ENCODE measurements at regions not wholly inside any gene's neighbourhood (a gene's known extent, or its start where the extent isn't known, plus 50 kb on each side); places are given as distances from the start of the nearest gene placed in this dataset.

DNA sequence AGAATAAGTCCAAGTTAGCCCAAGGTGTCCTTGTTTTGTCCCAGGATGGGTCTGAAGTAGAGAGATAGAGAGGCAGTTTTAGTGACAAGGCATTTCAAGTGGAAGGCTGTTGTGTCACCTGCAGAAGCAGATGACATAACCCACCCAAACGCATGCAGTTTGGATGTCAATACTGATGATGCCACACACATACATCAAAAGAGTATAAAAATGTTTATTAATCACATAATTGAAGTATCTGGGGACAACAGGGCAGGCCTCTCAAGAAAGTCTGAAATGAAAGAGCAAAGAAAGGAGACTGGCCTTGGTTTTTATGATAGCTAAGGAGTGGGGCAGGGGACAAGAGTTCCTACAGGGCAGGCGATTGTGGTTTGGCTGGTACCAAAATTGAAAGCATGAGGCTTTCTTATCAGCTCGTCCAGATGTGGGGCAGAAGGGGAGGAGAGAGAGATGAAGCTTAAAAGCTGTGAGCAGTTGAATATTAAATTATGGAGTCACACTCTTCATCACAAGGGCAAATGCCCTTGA is 78.4 kb upstream of the TSPAN8 start:
- DNase-seq (ENCODE audit: low spot score), result no peak

DNA sequence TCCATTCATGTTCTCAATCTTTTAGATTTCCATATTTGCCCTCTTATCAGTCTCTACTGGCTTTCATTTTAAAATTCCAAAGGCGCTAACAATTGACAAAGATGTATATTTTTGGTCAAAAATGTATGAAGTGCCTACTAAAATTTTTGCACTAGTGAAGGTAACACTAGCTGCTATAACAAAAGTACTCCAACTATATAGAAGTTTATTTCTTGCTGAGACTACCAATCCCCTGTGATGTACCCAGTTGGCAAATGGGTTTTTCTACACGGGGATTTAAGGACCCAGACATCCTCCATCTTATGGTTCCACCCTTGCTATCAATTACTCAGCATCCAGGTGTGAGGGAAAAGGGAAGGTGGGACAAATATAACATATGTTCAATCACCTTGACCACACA is 75.3 kb upstream of the TSPAN8 start:
- DNase-seq (ENCODE audit: low spot score), result no peak

DNA sequence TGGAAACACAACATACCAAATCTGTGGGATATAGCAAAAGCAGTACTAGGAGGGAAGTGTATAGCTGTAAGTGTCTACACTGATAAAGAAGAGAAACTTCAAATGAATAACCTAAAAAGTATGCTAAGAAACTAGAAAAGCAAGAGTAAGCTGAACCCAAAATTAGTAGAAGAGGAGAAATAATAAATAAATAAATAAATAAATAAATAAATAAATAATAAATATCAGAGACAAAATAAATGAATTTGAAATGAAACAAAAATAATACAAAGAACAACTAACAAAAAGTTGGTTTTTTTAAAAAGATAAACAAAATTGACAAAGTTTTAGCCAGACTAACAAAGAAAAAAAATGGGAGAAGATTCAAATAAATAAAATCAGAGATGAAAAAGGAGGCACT is 72.7 kb upstream of the TSPAN8 start:
- DNase-seq (ENCODE audit: low spot score), result no peak

DNA sequence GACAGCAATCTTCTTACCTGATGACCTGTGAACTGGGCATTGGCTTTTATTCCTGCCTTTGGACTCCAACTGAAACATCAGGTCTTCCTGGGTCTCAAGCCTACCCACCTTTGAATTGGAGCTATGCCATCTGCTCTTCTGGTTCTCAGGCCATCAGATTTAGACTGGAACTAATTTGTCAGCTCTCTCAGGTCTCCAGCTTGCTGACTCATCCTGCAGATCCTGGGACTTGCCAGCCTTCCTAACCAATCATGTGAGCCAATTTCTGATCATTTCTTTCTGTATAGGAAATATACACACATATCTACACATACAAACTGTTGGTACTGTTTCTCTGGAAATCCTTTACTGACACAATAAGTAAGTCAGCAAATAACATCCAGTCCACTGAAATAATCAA is 65.3 kb upstream of the TSPAN8 start:
- no peak for DNase-seq (ENCODE audit: low spot score)

DNA sequence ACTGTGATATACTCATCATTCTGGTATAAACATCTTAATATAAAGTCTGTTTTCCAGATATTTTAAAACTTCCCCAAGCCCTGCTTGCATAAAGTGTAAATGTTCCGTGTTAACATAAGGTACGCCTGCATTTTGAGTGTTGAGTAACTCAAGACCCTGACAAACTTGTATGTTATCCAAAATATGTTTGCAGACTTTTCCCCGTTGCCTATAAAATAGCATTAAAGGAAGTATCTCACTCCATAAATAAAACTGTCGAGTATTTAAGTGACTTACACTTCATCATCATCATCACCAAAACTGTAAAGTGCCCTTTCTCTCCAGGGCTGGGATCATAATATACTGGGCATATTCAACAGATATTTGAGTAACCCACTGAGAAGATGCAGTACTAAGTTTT is 64.6 kb upstream of the TSPAN8 start:
- no peak for DNase-seq (ENCODE audit: low spot score)

DNA sequence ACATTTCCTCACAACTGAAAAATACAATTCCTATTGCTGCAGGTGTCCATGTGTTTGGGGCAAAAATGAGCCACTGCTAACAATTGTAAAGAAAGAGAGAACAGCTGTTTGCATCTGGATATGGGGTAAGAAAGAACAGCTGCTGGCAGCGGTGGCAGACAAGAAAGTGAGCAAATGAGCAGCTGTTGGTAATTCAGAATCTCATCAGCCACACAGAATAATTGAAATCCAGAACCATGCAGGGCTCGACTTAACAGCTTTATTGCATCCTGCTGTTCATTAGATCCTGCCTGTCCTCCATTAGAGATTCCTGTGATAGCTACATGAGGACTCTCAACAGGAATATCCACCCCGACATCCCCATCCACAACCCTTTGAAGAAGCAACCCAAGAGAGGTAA is 62.5 kb upstream of the TSPAN8 start:
- no peak for DNase-seq (ENCODE audit: low spot score)

DNA sequence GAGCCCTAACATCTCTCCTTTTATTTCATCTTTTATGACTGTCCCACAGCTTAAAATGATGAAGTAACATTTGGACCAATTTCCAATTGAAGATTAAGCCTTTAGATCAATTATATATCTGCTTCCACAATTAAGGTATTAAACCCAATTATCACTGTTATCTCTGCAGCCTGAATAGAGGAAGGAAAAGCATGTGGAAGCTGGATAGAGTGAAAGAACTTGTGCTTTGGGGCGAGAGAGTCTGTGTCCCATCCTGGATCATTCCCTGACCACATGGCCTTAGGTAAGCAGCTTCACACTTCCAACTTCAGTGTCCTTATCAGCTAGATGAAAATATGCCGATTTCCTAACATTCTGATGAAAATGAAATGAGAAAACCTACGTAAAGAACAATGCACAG is 61.4 kb upstream of the TSPAN8 start:
- no peak for DNase-seq (ENCODE audit: low spot score)

DNA sequence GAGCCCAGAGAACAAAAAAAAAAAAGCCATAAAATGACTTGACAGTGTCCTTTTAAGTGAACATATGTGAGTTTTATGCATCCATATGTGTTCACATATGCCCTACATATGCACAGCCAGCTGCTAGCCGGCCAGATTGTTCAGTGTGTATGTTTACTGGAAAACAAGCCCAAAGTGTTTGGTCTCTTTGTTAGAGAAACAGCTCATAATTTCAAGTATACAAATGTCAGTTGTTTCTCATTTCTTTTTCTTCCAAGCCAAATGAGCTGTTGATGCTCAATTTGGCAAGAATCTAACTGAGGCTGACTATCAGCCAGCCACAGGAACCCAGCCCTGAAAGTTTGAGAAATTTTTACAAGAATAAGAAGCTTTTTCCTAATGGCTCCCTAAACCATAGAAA is 60.8 kb upstream of the TSPAN8 start:
- no peak for DNase-seq (ENCODE audit: low spot score)

DNA sequence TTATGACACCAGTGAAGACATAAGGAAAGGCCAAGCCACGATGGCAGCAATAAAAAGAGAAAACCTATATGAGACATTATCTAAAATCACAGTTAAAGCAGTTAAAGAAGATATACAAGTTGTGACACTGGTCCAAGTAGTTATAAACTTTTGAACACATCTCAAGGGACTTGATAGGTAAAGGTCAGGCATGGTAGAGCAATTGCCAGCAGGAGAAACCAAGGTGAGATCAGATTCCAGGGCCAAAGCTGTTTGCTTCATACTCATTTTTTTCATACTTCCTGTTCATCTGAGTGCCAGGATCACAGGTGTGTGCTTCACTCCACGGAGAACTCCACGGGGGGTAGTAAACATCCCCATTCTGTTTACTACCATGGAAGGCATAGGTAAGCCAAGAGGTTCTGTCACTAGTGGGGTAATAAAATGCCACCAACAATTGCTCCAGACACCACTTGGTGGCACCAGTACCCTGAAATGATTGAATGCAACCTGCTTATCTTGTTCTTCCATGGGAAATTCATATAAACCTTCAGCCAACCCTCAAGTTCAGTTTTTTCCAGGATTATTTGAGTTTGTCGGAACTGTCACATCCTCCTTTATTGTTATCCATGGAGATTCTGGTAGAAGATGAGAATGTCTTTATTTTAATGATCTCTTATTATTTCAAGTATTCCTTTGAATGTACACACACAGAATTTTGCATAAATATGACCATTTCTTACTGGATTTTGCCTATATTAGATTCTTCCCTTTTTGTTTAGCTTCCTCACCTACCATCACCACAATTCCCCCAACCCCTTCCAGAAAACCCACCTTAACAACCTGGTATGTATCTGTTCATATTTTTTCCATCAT is 59.2 kb upstream of the TSPAN8 start:
- DNase-seq (ENCODE audit: low spot score), result peak; percentile 9

DNA sequence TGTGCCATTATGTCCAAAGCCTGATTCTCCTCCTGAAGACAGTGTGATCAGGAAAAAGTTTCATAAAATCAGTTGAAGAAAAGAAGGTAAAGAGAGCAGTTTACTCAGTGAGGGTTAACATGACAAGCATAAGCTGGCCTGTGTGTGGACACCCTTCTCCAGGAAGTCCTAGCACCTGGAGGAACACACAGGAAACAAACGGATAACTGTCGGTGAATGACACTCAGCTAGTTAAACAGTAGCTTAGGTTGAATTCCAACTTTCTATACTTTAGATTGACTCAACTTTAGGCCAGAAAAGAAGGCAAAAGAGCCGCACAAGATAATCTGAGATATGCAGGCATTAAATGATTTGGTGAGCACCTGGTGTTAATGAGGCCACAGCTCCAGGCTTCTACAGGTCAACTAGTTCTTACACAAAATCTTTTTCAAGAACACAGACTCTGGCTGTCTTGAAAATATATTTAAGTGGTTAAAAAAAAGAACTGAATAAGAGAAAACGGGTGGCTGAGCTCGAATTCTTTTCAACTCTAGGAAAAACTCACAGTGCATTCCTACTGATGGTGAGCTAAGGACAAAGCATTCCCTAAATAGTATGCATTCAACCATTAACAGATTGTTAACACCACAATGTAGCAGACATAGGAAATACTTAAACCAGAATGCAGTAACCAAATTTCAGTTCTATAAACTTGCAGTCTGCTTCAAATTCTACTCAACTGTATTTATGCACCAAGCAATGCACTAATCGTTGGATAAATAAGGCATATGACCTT is 56.9 kb upstream of the TSPAN8 start:
- DNase-seq (ENCODE audit: low spot score), result no peak

DNA sequence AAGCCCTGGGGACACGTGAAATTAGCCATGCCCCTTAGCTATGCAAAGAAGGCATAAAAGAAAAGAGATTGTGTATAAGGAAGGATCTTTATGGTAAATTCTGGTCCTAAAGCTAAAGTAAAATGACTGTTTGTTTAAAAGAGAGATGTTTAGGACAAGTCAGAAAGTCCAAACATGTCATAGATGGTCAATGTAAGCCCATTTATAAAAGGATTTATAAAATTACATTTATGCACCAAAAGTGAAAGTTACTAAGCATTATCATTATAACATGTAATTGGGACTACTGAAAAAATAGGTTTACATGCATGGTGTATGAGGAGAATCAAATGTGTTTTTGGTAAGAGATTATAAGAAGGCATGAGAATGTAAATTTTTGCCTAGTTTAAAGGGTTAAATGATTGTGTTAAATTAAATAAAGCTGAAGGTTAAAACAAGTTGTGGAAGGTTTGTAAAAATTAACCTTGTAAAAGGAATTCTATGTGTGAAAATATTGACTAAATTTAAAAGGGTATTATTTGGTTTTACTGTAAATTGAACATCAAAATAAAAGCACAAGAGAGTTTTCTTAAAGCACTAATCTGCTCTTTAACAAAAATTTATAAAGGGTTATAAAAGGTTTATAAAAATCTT is 50.4 kb upstream of the TSPAN8 start:
- no peak for DNase-seq (ENCODE audit: low spot score)
